WTC11 (cell line): ENCODE measurements at regions not wholly inside any gene's neighbourhood (a gene's known extent, or its start where the extent isn't known, plus 50 kb on each side); places are given as distances from the start of the nearest gene placed in this dataset.

ENCODE experiments used
- CREB1 ChIP-seq: sonication (generic); formaldehyde crosslinking; IDR thresholded peaks from 2 replicates; pipeline ENCODE4 v1.8.0; 2023; ENCODE audit warnings: mild to moderate bottlenecking, missing genetic modification reagents
- ETV6 ChIP-seq: sonication (generic); formaldehyde crosslinking; IDR thresholded peaks from 2 replicates; pipeline ENCODE4 v1.8.1; 2022; ENCODE audit warnings: mild to moderate bottlenecking, missing genetic modification reagents
- KAT7 ChIP-seq: sonication (generic); formaldehyde crosslinking; IDR thresholded peaks from 2 replicates; pipeline ENCODE4 v1.8.1; 2023; ENCODE audit warnings: missing genetic modification reagents, mild to moderate bottlenecking, borderline replicate concordance
- NR3C1 ChIP-seq: sonication (generic); formaldehyde crosslinking; conservative IDR thresholded peaks from 2 replicates; pipeline ENCODE4 v1.8.1; 2023; ENCODE audit warnings: low read depth, mild to moderate bottlenecking, missing genetic modification reagents
- SMAD4 ChIP-seq: sonication (generic); formaldehyde crosslinking; IDR thresholded peaks from 2 replicates; pipeline ENCODE4 v1.8.0; 2022; ENCODE audit warnings: mild to moderate bottlenecking, missing genetic modification reagents
- ZNF232 ChIP-seq: sonication (generic); formaldehyde crosslinking; IDR thresholded peaks from 2 replicates; pipeline ENCODE4 v1.8.0; 2022; ENCODE audit warnings: mild to moderate bottlenecking, missing genetic modification reagents
- TF ChIP-seq, protein P1 (sequence below): fragments of 200-600 bp; IDR thresholded peaks from 2 replicates; pipeline ENCODE4 v1.8.0; 2022; ENCODE audit warnings: antibody characterized with exemption

DNA sequence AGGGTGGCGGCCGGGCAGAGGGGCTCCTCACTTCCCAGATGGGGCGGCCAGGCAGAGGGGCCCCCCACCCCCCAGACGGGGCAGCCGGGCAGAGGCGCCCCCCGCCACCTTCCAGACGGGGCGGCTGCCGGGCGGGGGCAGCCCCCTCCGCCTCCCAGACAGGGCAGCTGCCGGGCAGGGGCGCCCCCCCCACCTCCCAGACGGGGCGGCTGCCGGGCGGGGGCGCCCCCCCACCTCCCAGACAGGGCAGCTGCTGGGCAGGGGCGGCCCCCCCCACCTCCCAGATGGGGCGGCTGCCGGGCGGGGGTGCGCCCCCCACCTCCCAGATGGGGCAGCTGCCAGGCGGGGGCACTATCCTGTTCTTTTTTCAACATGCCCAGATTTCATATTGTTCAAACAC is 78.2 kb upstream of the DST start:
- TF ChIP-seq SMAD4: no peak
- TF ChIP-seq, protein P1, sequence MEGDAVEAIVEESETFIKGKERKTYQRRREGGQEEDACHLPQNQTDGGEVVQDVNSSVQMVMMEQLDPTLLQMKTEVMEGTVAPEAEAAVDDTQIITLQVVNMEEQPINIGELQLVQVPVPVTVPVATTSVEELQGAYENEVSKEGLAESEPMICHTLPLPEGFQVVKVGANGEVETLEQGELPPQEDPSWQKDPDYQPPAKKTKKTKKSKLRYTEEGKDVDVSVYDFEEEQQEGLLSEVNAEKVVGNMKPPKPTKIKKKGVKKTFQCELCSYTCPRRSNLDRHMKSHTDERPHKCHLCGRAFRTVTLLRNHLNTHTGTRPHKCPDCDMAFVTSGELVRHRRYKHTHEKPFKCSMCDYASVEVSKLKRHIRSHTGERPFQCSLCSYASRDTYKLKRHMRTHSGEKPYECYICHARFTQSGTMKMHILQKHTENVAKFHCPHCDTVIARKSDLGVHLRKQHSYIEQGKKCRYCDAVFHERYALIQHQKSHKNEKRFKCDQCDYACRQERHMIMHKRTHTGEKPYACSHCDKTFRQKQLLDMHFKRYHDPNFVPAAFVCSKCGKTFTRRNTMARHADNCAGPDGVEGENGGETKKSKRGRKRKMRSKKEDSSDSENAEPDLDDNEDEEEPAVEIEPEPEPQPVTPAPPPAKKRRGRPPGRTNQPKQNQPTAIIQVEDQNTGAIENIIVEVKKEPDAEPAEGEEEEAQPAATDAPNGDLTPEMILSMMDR: no peak
- TF ChIP-seq CREB1 (CRISPR knock-in tag): no peak
- no peak for TF ChIP-seq NR3C1 (CRISPR knock-in tag)
- TF ChIP-seq ZNF232: no peak
- no peak for TF ChIP-seq ETV6 (CRISPR knock-in tag)
- no peak for TF ChIP-seq KAT7
